Omental fat pad (tissue), 3 donors: ENCODE measurements at regions not wholly inside any gene's neighbourhood (a gene's known extent, or its start where the extent isn't known, plus 50 kb on each side); places are given as distances from the start of the nearest gene placed in this dataset.

Source experiments
- ATAC-seq: fragments of 150-250 bp; one replicate; pipeline ENCODE4 v1.9.1; 2016; ENCODE audit warnings: mild to moderate bottlenecking, moderate library complexity; ENCODE audit not compliant: low FRiP score
- DNase-seq: peaks from one replicate; pipeline ENCODE4 v3.0.0-alpha.2; 2019; ENCODE audit warnings: low spot score
- TF ChIP-seq, protein P1 (sequence below), 3 donors: fragments of 450-650 bp; IDR thresholded peaks; one replicate each; pipeline ENCODE4 v1.5.1; 2016 to 2017; ENCODE audit warnings: antibody characterized with exemption in 3 of 3, mild to moderate bottlenecking in 3 of 3, moderate library complexity in 2 of 3

- DNase-seq (no peak), ATAC-seq (no peak)
- TF ChIP-seq, protein P1, sequence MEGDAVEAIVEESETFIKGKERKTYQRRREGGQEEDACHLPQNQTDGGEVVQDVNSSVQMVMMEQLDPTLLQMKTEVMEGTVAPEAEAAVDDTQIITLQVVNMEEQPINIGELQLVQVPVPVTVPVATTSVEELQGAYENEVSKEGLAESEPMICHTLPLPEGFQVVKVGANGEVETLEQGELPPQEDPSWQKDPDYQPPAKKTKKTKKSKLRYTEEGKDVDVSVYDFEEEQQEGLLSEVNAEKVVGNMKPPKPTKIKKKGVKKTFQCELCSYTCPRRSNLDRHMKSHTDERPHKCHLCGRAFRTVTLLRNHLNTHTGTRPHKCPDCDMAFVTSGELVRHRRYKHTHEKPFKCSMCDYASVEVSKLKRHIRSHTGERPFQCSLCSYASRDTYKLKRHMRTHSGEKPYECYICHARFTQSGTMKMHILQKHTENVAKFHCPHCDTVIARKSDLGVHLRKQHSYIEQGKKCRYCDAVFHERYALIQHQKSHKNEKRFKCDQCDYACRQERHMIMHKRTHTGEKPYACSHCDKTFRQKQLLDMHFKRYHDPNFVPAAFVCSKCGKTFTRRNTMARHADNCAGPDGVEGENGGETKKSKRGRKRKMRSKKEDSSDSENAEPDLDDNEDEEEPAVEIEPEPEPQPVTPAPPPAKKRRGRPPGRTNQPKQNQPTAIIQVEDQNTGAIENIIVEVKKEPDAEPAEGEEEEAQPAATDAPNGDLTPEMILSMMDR (IDR thresholded peaks at IDR 0.05): no peak
Measured at GRCh38 chr16:35639233-35640205, 2180.1 kb downstream of the TP53TG3F start.

GRCh38 chr16:35642322-35642835, 2183.0 kb downstream of the TP53TG3F start:
- ATAC-seq (no peak), DNase-seq (no peak)
- TF ChIP-seq, protein P1 (IDR thresholded peaks at IDR 0.05): no peak

- ATAC-seq: no peak
- TF ChIP-seq, protein P1 (IDR thresholded peaks at IDR 0.05): no peak
- DNase-seq: no peak
Measured at GRCh38 chr16:35651841-35652240, 2192.4 kb downstream of the TP53TG3F start.

DNA sequence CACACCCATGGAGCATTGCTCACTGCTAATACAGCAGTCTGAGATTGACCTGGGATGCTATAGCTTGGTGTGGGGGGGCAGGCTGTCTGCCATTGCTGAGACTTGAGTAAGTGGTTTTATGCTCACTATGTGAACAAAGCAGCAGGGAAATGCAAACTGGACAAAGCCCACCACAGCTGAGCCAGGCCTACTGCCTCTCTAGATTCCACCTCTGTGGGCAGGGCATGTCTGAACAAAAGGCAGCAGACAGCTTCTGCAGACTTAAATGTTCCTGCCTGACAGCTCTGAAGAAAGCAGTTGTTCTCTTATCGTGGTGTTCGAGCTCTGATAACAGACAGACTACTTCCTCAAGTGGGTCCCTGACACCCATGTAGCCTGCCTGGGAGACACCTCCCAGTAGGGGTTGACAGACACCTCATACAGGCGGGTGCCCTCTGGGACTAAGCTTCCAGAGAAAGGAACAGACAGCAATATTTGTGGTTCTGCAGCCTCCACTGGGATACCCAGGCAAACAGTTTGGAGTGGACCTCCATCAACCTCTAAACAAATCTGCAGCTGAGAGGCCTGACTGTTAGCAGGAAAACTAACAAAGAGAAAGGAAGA, 2204.8 kb downstream of the TP53TG3F start:
- ATAC-seq (no peak), DNase-seq (no peak)
- TF ChIP-seq, protein P1 (IDR thresholded peaks at IDR 0.05): no peak

GRCh38 chr16:35685085-35685484, 2225.7 kb downstream of the TP53TG3F start:
- no peak for ATAC-seq
- no peak for DNase-seq
- TF ChIP-seq, protein P1 (IDR thresholded peaks at IDR 0.05): no peak

DNA sequence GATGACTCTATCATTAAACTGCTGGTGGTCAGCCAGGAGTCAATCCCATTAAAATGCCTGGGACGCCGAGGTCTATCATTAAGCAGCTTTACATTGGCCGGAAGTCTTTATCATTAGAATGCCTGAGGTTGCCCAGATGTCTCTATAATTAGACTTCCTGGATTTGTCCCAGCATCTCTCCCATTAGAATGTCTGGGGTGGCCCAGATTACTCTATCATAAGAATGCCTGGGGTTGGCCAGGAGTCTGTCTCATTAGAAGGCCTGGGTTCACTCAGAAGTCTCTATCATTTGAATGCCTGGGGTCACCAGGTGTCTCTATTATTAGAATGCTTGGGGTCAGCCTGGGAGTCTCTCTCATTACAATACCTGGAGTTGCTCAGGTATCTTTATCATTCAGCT, 2227.2 kb downstream of the TP53TG3F start:
- no peak for DNase-seq
- TF ChIP-seq, protein P1 (IDR thresholded peaks at IDR 0.05): no peak
- no peak for ATAC-seq
